A673 (cell line): ENCODE measurements at regions not wholly inside any gene's neighbourhood (a gene's known extent, or its start where the extent isn't known, plus 50 kb on each side); places are given as distances from the start of the nearest gene placed in this dataset.
"Not testable (repeated sequence)": the region's sequence is repeated elsewhere in the genome, so short reads cannot be mapped to it uniquely, and the experiment has no call there.

Experiments
- BruUV-seq: library from RNA; stranded (reverse); fragments of 400-500 nt; replicated peaks from 2 replicates; lab custom pipeline; 2021; lab: Mats Ljungman, UMichigan
- CTCF ChIA-PET: fragments of 300-600 bp; sonication (Branson Sonifier 250); formaldehyde crosslinking; loops from one replicate; lab custom pipeline; 2022; ENCODE audit warnings: antibody characterized with exemption; lab: Charles Lee
- POLR2A ChIA-PET: fragments of 300-600 bp; sonication (Branson Sonifier 250); formaldehyde crosslinking; loops from one replicate; lab custom pipeline; 2022; ENCODE audit warnings: antibody characterized with exemption; ENCODE audit not compliant: low non-redundant PET; lab: Charles Lee
- DNase-seq: peaks from one replicate; pipeline ENCODE4 v3.0.0-alpha.2; 2015; ENCODE audit warnings: low spot score
- H3K27ac ChIP-seq: fragments of 200-600 bp; sonication (generic); 2 replicates; pipeline ENCODE4 v1.5.1; 2016; ENCODE audit warnings: mixed run types, low read depth, mild to moderate bottlenecking, mixed read lengths, antibody characterized with exemption, low read length; ENCODE audit not compliant: poor library complexity, severe bottlenecking
- H3K27me3 ChIP-seq: fragments of 200-600 bp; sonication (generic); replicated peaks from 2 replicates; pipeline ENCODE4 v1.6.1; 2017; ENCODE audit warnings: mixed run types, low read depth, mild to moderate bottlenecking, mixed read lengths, antibody characterized with exemption, low read length; ENCODE audit not compliant: insufficient read depth, poor library complexity
- H3K36me3 ChIP-seq: fragments of 200-600 bp; sonication (generic); 2 replicates; pipeline ENCODE4 v1.6.1; 2016; ENCODE audit warnings: mixed run types, mild to moderate bottlenecking, mixed read lengths, antibody characterized with exemption, low read length; ENCODE audit not compliant: insufficient read depth, poor library complexity, severe bottlenecking
- H3K4me1 ChIP-seq: fragments of 200-600 bp; sonication (generic); 2 replicates; pipeline ENCODE4 v1.6.1; 2017; ENCODE audit warnings: mixed run types, mild to moderate bottlenecking, mixed read lengths, antibody characterized with exemption, low read length; ENCODE audit not compliant: insufficient read depth, poor library complexity, severe bottlenecking
- H3K4me3 ChIP-seq: fragments of 200-600 bp; sonication (generic); 2 replicates; pipeline ENCODE4 v1.5.1; 2016; ENCODE audit warnings: low read depth, mixed run types, mild to moderate bottlenecking, mixed read lengths, low read length; ENCODE audit not compliant: poor library complexity, severe bottlenecking
- H3K9me3 ChIP-seq: fragments of 200-600 bp; sonication (generic); 2 replicates; pipeline ENCODE4 v1.6.1; 2016; ENCODE audit warnings: mixed run types, low read depth, mild to moderate bottlenecking, mixed read lengths, antibody characterized with exemption, low read length; ENCODE audit not compliant: poor library complexity, severe bottlenecking
- EZH2 ChIP-seq: fragments of 200-600 bp; sonication (generic); IDR thresholded peaks from 2 replicates; pipeline ENCODE4 v1.6.1; 2017; ENCODE audit warnings: borderline replicate concordance, low read depth, mild to moderate bottlenecking, mixed read lengths, antibody characterized with exemption, low read length; ENCODE audit not compliant: poor library complexity, severe bottlenecking
- intact Hi-C: fragments of 100-400 bp; cut with micrococcal nuclease; formaldehyde crosslinking; loops from one replicate; pipeline ENCODE4 v1.10.0; 2022; ENCODE audit not compliant: unreplicated experiment
- TF ChIP-seq, protein P1 (sequence below): fragments of 300-800, 200-600 bp; sonication (generic); conservative IDR thresholded peaks from 2 replicates; pipeline ENCODE4 v1.5.1; 2017; ENCODE audit warnings: low read depth, mild to moderate bottlenecking, antibody characterized with exemption, low read length, moderate library complexity, mixed read lengths

DNA sequence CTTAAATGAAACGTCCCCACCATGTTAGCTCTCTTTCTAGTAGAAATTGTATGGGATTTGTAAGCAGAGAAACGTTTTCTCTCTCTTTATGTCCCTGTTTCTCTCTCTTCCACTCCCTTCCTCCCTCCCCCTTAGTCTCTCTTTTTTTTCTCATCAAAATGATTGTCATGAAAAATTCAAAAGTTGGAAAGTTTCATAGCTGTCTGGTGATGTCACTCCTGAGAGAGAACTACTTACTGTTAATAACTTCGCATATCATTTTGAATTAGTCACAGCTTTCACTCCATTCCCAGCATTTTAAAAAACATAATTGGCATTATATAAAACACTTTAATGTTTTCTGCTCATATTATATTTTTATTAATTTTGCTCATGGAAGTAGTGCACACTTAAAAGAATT is 331.1 kb downstream of the C3orf38 start:
- no peak overlapping the region for H3K4me3 ChIP-seq
- no TSS peak for BruUV-seq
- no peaks in the 10 kb centered on the region for H3K9me3 ChIP-seq
- no peaks in the 10 kb centered on the region for H3K36me3 ChIP-seq
- H3K4me1 ChIP-seq, result peaks cover 16% of the 10 kb centered on the region
- DNase-seq, result peak; percentile 69
- ChIA-PET POLR2A (no interaction called here), CTCF (no interaction called here)
- no peak overlapping the region for H3K27ac ChIP-seq
- H3K27me3 ChIP-seq, result no peaks in the 10 kb centered on the region
- TF ChIP-seq, protein P1, sequence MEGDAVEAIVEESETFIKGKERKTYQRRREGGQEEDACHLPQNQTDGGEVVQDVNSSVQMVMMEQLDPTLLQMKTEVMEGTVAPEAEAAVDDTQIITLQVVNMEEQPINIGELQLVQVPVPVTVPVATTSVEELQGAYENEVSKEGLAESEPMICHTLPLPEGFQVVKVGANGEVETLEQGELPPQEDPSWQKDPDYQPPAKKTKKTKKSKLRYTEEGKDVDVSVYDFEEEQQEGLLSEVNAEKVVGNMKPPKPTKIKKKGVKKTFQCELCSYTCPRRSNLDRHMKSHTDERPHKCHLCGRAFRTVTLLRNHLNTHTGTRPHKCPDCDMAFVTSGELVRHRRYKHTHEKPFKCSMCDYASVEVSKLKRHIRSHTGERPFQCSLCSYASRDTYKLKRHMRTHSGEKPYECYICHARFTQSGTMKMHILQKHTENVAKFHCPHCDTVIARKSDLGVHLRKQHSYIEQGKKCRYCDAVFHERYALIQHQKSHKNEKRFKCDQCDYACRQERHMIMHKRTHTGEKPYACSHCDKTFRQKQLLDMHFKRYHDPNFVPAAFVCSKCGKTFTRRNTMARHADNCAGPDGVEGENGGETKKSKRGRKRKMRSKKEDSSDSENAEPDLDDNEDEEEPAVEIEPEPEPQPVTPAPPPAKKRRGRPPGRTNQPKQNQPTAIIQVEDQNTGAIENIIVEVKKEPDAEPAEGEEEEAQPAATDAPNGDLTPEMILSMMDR, result no peak
- no peak for TF ChIP-seq EZH2
- intact Hi-C loops, result no loop called here

DNA sequence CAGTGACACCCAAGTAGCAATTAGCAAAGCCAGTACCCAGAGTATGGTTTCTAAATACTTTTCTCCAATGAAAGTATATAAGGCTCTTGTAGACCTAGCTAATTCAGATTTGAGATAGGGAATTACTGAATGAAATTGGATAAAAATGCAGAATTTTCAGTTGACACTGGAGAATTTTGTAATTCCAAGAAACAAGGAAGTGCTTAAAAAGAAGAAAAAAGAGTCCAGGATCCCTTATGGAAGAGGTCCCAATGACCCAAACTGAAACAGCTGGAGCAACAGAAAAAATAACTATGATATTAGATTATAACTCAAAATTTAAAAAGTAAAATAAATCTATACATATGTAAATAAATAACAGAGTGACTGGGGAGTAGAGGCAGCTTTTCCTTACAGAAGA is 335.2 kb downstream of the C3orf38 start:
- no peak for TF ChIP-seq EZH2
- TF ChIP-seq, protein P1, result no peak
- no peaks in the 10 kb centered on the region for H3K9me3 ChIP-seq
- intact Hi-C loops, result no loop called here
- no peak overlapping the region for H3K4me3 ChIP-seq
- BruUV-seq, result no TSS peak
- peaks cover 11% of the 10 kb centered on the region for H3K4me1 ChIP-seq
- no peak overlapping the region for H3K27ac ChIP-seq
- POLR2A ChIA-PET, result no interaction called here
- CTCF ChIA-PET, result no interaction called here
- no peak for DNase-seq
- no peaks in the 10 kb centered on the region for H3K27me3 ChIP-seq
- H3K36me3 ChIP-seq, result no peaks in the 10 kb centered on the region

GRCh38 chr3:88508818-88509217 is 359.1 kb downstream of the C3orf38 start:
- H3K4me1 ChIP-seq, BruUV-seq, H3K27me3 ChIP-seq, H3K27ac ChIP-seq, POLR2A ChIA-PET, DNase-seq, H3K4me3 ChIP-seq, H3K36me3 ChIP-seq, H3K9me3 ChIP-seq, intact Hi-C loops, CTCF ChIA-PET: not testable (repeated sequence)

DNA sequence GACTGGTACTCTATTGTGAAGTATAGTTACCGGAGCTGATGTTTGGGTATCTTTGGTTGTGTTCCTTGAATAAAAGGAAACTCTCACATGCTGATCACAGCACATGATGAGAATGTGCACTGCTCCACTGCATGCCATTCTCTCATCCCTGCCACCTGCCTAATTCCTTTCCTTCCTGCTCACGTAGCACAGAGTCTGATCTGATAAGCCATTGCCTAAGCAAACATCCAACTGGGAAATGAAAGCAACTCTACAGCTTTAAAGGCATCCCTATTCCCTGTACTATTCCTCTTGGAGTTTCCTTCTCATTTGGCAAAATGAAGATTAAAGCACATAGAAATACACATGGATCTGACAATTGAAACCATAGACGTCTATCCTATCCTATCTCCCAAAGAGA is 359.8 kb downstream of the C3orf38 start:
- H3K27me3 ChIP-seq, result no peaks in the 10 kb centered on the region
- ChIA-PET POLR2A (no interaction called here), CTCF (no interaction called here)
- no peaks in the 10 kb centered on the region for H3K9me3 ChIP-seq
- no TSS peak for BruUV-seq
- no peak for DNase-seq
- no peak overlapping the region for H3K27ac ChIP-seq
- H3K4me1 ChIP-seq, result no peaks in the 10 kb centered on the region
- H3K36me3 ChIP-seq, result no peaks in the 10 kb centered on the region
- TF ChIP-seq, protein P1, result no peak
- TF ChIP-seq EZH2, result no peak
- intact Hi-C loops, result no loop called here
- no peak overlapping the region for H3K4me3 ChIP-seq
